Neural progenitor cell (in vitro differentiated cells): ENCODE measurements at regions not wholly inside any gene's neighbourhood (a gene's known extent, or its start where the extent isn't known, plus 50 kb on each side); places are given as distances from the start of the nearest gene placed in this dataset.
"Not testable (repeated sequence)": the region's sequence is repeated elsewhere in the genome, so short reads cannot be mapped to it uniquely, and the experiment has no call there.

Experiments used
- DNase-seq: peaks from one replicate; pipeline ENCODE4 v3.0.0-alpha.2; 2016; ENCODE audit warnings: low spot score
- H2AFZ ChIP-seq: fragments of 200-600 bp; sonication (generic); replicated peaks from 2 replicates; pipeline ENCODE4 v1.6.1; 2016; ENCODE audit warnings: antibody characterized with exemption
- H3F3A ChIP-seq: fragments of 200-600 bp; sonication (generic); 2 replicates; pipeline ENCODE4 v1.6.1; 2016; ENCODE audit warnings: antibody characterized with exemption, low read depth
- H3K27ac ChIP-seq: fragments of 200-600 bp; sonication (generic); 2 replicates; pipeline ENCODE4 v1.5.1; 2016; ENCODE audit warnings: mild to moderate bottlenecking
- H3K27me3 ChIP-seq: fragments of 200-600 bp; sonication (generic); 2 replicates; pipeline ENCODE4 v1.6.1; 2016; ENCODE audit warnings: mild to moderate bottlenecking, moderate library complexity
- H3K36me3 ChIP-seq: fragments of 200-600 bp; sonication (generic); 2 replicates; pipeline ENCODE4 v1.5.1; 2016
- H3K4me1 ChIP-seq: fragments of 200-600 bp; sonication (generic); 2 replicates; pipeline ENCODE4 v1.6.1; 2016; ENCODE audit warnings: mixed run types
- H3K4me2 ChIP-seq: fragments of 200-600 bp; sonication (generic); 2 replicates; pipeline ENCODE4 v1.6.1; 2016
- H3K4me3 ChIP-seq: fragments of 200-600 bp; sonication (generic); 2 replicates; pipeline ENCODE4 v1.5.1; 2016
- H3K79me2 ChIP-seq: fragments of 200-600 bp; sonication (generic); 2 replicates; pipeline ENCODE4 v1.6.1; 2016; ENCODE audit warnings: low read depth
- H3K9ac ChIP-seq: fragments of 200-600 bp; sonication (generic); 2 replicates; pipeline ENCODE4 v1.6.1; 2016
- H3K9me3 ChIP-seq: fragments of 200-600 bp; sonication (generic); 2 replicates; pipeline ENCODE4 v1.5.1; 2016; ENCODE audit warnings: low read depth
- H4K20me1 ChIP-seq: fragments of 200-600 bp; sonication (generic); 2 replicates; pipeline ENCODE4 v1.6.1; 2016; ENCODE audit warnings: low read depth
- H3K27ac Mint-ChIP-seq: 3 replicates; pipeline ENCODE4 v1.8.0; 2021; ENCODE audit warnings: mixed read lengths
- H3K27me3 Mint-ChIP-seq: 2 replicates; pipeline ENCODE4 v1.8.0; 2022; ENCODE audit warnings: low read depth, mild to moderate bottlenecking, inconsistent platforms, moderate library complexity, mixed read lengths; ENCODE audit not compliant: insufficient read depth
- H3K36me3 Mint-ChIP-seq: 3 replicates; pipeline ENCODE4 v1.8.0; 2021; ENCODE audit warnings: mixed read lengths
- H3K4me1 Mint-ChIP-seq: 3 replicates; pipeline ENCODE4 v1.8.0; 2021; ENCODE audit warnings: mixed read lengths
- H3K4me3 Mint-ChIP-seq: 3 replicates; pipeline ENCODE4 v1.8.0; 2021; ENCODE audit warnings: mild to moderate bottlenecking, moderate library complexity, mixed read lengths
- H3K9me3 Mint-ChIP-seq: 3 replicates; pipeline ENCODE4 v1.8.0; 2020; ENCODE audit warnings: mixed read lengths
- EZH2 ChIP-seq: fragments of 200-600 bp; sonication (generic); IDR thresholded peaks from 2 replicates; pipeline ENCODE4 v1.6.1; 2017; ENCODE audit warnings: antibody characterized with exemption, mild to moderate bottlenecking, moderate library complexity
- EZH2phosphoT487 ChIP-seq: fragments of 200-600 bp; sonication (generic); IDR thresholded peaks from 2 replicates; pipeline ENCODE4 v1.6.1; 2017; ENCODE audit warnings: antibody characterized with exemption
- TF ChIP-seq, protein P1 (sequence below): fragments of 200-600 bp; sonication (generic); IDR thresholded peaks from 2 replicates; pipeline ENCODE4 v1.5.1; 2017; ENCODE audit warnings: antibody characterized with exemption, mild to moderate bottlenecking

DNA sequence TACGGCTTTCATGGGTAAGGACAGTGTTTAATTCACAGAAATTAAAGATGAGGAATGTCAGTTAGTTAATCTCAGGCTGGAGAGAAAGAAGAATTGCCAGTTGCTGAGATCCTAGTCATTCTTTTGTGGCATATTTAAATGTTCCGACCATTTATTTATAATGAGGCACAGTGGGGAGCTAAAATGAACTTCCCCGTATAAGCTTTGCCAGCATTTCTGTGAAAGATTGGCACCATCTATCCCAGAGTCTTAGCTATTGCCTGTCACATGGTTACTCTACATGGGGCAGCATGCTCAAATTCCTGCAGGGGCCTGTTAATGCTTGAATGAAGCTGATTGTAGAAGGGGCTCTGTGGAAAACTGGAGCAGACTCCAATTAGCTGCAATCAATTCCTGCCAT is 314.1 kb downstream of the PRELID2 start:
- H3K27me3 ChIP-seq: no peaks in the 10 kb centered on the region
- no peaks in the 10 kb centered on the region for H3K79me2 ChIP-seq
- no peak overlapping the region for H3K9ac ChIP-seq
- H3K9me3 ChIP-seq: peaks cover 4% of the 10 kb centered on the region
- H3K27ac Mint-ChIP-seq: no peak overlapping the region
- H3K4me1 ChIP-seq: peaks cover 16% of the 10 kb centered on the region
- peak; percentile 51 for DNase-seq
- H3F3A ChIP-seq: no peaks in the 10 kb centered on the region
- H3K9me3 Mint-ChIP-seq: peaks cover 3% of the 10 kb centered on the region
- no peak for TF ChIP-seq EZH2
- TF ChIP-seq, protein P1, sequence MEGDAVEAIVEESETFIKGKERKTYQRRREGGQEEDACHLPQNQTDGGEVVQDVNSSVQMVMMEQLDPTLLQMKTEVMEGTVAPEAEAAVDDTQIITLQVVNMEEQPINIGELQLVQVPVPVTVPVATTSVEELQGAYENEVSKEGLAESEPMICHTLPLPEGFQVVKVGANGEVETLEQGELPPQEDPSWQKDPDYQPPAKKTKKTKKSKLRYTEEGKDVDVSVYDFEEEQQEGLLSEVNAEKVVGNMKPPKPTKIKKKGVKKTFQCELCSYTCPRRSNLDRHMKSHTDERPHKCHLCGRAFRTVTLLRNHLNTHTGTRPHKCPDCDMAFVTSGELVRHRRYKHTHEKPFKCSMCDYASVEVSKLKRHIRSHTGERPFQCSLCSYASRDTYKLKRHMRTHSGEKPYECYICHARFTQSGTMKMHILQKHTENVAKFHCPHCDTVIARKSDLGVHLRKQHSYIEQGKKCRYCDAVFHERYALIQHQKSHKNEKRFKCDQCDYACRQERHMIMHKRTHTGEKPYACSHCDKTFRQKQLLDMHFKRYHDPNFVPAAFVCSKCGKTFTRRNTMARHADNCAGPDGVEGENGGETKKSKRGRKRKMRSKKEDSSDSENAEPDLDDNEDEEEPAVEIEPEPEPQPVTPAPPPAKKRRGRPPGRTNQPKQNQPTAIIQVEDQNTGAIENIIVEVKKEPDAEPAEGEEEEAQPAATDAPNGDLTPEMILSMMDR: no peak
- H2AFZ ChIP-seq: no peak overlapping the region
- peaks cover 21% of the 10 kb centered on the region for H3K4me1 Mint-ChIP-seq
- H3K36me3 ChIP-seq: no peaks in the 10 kb centered on the region
- no peak overlapping the region for H3K4me2 ChIP-seq
- H3K27ac ChIP-seq: no peak overlapping the region
- no peaks in the 10 kb centered on the region for H3K27me3 Mint-ChIP-seq
- no peak overlapping the region for H3K4me3 Mint-ChIP-seq
- H3K36me3 Mint-ChIP-seq: no peaks in the 10 kb centered on the region
- H3K4me3 ChIP-seq: no peak overlapping the region
- no peaks in the 10 kb centered on the region for H4K20me1 ChIP-seq

DNA sequence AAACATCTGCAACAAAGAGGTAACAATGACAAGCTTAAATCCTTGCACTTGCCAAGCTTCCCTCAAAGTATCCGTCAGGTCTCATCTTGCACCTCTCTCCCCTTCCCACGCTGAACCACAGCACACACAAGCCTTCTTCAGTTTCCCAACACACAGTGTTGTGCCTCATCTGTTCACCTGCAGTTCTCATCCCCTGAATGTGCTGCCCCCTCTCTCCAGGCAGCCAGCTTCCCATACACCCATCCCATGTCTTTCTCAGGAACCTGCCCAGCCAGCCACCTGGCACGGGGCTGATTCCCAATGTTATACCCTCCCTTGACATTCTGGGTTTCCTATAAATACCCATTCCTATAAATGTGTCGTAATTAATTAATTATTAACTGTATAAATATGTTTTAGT is 314.8 kb downstream of the PRELID2 start:
- H3K4me1 ChIP-seq: peaks cover 8% of the 10 kb centered on the region
- H4K20me1 ChIP-seq: no peaks in the 10 kb centered on the region
- no peak overlapping the region for H2AFZ ChIP-seq
- no peak overlapping the region for H3K4me3 Mint-ChIP-seq
- TF ChIP-seq, protein P1: no peak
- TF ChIP-seq EZH2phosphoT487 (no peak), EZH2 (no peak)
- H3K27ac Mint-ChIP-seq: no peak overlapping the region
- no peak for DNase-seq
- no peaks in the 10 kb centered on the region for H3K79me2 ChIP-seq
- peaks cover 3% of the 10 kb centered on the region for H3K9me3 Mint-ChIP-seq
- no peaks in the 10 kb centered on the region for H3K27me3 Mint-ChIP-seq
- no peak overlapping the region for H3K9ac ChIP-seq
- H3K36me3 Mint-ChIP-seq: no peaks in the 10 kb centered on the region
- no peaks in the 10 kb centered on the region for H3K36me3 ChIP-seq
- H3K4me1 Mint-ChIP-seq: peaks cover 14% of the 10 kb centered on the region
- no peak overlapping the region for H3K4me3 ChIP-seq
- H3K27ac ChIP-seq: no peak overlapping the region
- H3F3A ChIP-seq: no peaks in the 10 kb centered on the region
- no peaks in the 10 kb centered on the region for H3K27me3 ChIP-seq
- H3K4me2 ChIP-seq: no peak overlapping the region
- peaks cover 4% of the 10 kb centered on the region for H3K9me3 ChIP-seq

DNA sequence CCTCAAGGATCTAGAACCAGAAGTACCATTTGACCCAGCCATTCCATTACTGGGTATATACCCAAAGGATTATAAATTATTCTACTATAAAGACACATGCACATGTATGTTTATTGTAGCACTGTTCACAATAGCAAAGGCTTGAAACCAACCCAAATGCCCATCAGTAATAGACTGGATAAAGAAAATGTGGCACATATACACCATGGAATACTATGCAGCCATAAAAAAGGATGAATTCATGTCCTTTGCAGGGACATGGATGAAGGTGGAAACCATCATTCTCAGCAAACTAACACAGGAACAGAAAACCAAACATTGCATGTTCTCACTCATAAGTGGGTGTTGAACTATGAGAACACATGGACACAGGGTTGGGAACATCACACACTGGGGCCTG is 317.6 kb downstream of the PRELID2 start:
- H3K27ac Mint-ChIP-seq, H3K36me3 ChIP-seq, H3K4me1 ChIP-seq, H3K27me3 ChIP-seq, H4K20me1 ChIP-seq, H3K4me2 ChIP-seq, H3K9me3 Mint-ChIP-seq, H3K27me3 Mint-ChIP-seq, H3K27ac ChIP-seq, H3K36me3 Mint-ChIP-seq, H3K79me2 ChIP-seq, H2AFZ ChIP-seq, H3K4me3 ChIP-seq, H3F3A ChIP-seq, H3K4me3 Mint-ChIP-seq, DNase-seq, H3K9me3 ChIP-seq, H3K9ac ChIP-seq: not testable (repeated sequence)
- peaks cover 14% of the 10 kb centered on the region for H3K4me1 Mint-ChIP-seq

DNA sequence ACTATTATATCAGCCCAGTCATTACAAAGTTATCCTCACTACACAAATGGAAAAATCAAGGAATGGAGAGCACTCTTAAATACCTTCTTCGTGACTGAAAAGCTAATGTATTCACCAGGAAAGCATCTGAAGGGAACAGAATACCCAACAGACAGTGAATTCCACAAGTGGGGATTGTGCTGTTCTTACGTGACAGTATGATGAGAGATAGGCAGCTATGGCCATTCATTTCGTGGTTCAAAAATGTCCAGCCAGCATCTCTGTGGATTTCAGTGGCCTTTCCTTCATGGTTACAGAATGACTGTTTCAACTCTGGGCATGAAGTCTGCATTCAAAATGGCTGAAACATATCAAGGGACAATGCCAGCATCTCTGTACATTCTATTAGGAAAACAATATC is 323.8 kb downstream of the PRELID2 start:
- no peak overlapping the region for H3K27ac ChIP-seq
- no peaks in the 10 kb centered on the region for H3K27me3 Mint-ChIP-seq
- no peaks in the 10 kb centered on the region for H4K20me1 ChIP-seq
- H3K4me2 ChIP-seq: no peak overlapping the region
- no peaks in the 10 kb centered on the region for H3F3A ChIP-seq
- H3K27ac Mint-ChIP-seq: no peak overlapping the region
- no peaks in the 10 kb centered on the region for H3K4me1 ChIP-seq
- peaks cover 10% of the 10 kb centered on the region for H3K4me1 Mint-ChIP-seq
- no peaks in the 10 kb centered on the region for H3K27me3 ChIP-seq
- H3K4me3 ChIP-seq: no peak overlapping the region
- H3K4me3 Mint-ChIP-seq: no peak overlapping the region
- H3K36me3 Mint-ChIP-seq: no peaks in the 10 kb centered on the region
- DNase-seq: no peak
- no peaks in the 10 kb centered on the region for H3K79me2 ChIP-seq
- H3K9ac ChIP-seq: no peak overlapping the region
- no peak for TF ChIP-seq EZH2phosphoT487
- no peak for TF ChIP-seq EZH2
- TF ChIP-seq, protein P1: no peak
- peaks cover 3% of the 10 kb centered on the region for H3K9me3 Mint-ChIP-seq
- no peak overlapping the region for H2AFZ ChIP-seq
- H3K9me3 ChIP-seq: no peaks in the 10 kb centered on the region
- H3K36me3 ChIP-seq: no peaks in the 10 kb centered on the region
